T-cell (primary cell): ENCODE measurements at regions not wholly inside any gene's neighbourhood (a gene's known extent, or its start where the extent isn't known, plus 50 kb on each side); places are given as distances from the start of the nearest gene placed in this dataset.

Source experiments
- ATAC-seq, 4 experiments: fragments of 200-7000 bp in 3 of 4; fragments of 150-1000 bp in 1 of 4; cut with Tn5 transposase; replicated peaks in 1 of 4; 1 replicate in 3 of 4; 2 replicates in 1 of 4; pipeline ENCODE4 v1.10.0; 2021; ENCODE audit warnings: moderate library complexity in 3 of 4, mild to moderate bottlenecking in 2 of 4, moderate number of reproducible peaks in 1 of 4
- CTCF ChIA-PET, 2 donors: fragments of 300-600 bp; sonication (Branson Sonifier 250); formaldehyde crosslinking; loops; one replicate each; lab custom pipeline; 2022; ENCODE audit warnings: antibody characterized with exemption in 2 of 2; lab: Charles Lee
- POLR2A ChIA-PET, 2 donors: fragments of 300-600 bp; sonication (Branson Sonifier 250); formaldehyde crosslinking; loops; one replicate each; lab custom pipeline; 2022; ENCODE audit warnings: antibody characterized with exemption in 2 of 2; lab: Charles Lee
- DNase-seq, 35 experiments: peaks; one replicate each; pipeline versions ENCODE4 v3.0.0 to v3.0.0-alpha.2; 2013 to 2023
- H3K27ac ChIP-seq: one replicate; pipeline ENCODE4 v1.5.1; 2013; ENCODE audit warnings: low read length
- H3K27me3 ChIP-seq, 2 experiments: replicated peaks in 1 of 2; 1 replicate in 1 of 2; 2 replicates in 1 of 2; pipeline versions ENCODE4 v1.6.1 to v1.7.0; 2013; ENCODE audit warnings: low read length in 1 of 2, mixed read lengths in 1 of 2; ENCODE audit not compliant: control insufficient read depth in 2 of 2, insufficient read depth in 2 of 2; ENCODE audit errors: extremely low read depth in 1 of 2
- H3K36me3 ChIP-seq, 2 donors: 1 replicate in 1 of 2; 2 replicates in 1 of 2; pipeline versions ENCODE4 v1.6.1 to v1.7.0; 2013; ENCODE audit warnings: low read length in 1 of 2; ENCODE audit not compliant: control insufficient read depth in 2 of 2, insufficient read depth in 1 of 2; ENCODE audit errors: extremely low read depth in 1 of 2
- H3K4me1 ChIP-seq, 2 experiments: 1 replicate in 1 of 2; 2 replicates in 1 of 2; pipeline versions ENCODE4 v1.6.1 to v1.7.0; 2013; ENCODE audit warnings: low read length in 2 of 2, mixed read lengths in 1 of 2; ENCODE audit not compliant: insufficient read depth in 2 of 2, control insufficient read depth in 1 of 2; ENCODE audit errors: extremely low read depth in 1 of 2
- H3K4me3 ChIP-seq, 2 donors: 1 replicate in 1 of 2; 2 replicates in 1 of 2; pipeline versions ENCODE4 v1.5.1 to v1.7.0; 2013; ENCODE audit warnings: mild to moderate bottlenecking in 2 of 2, low read length in 1 of 2, moderate library complexity in 1 of 2; ENCODE audit not compliant: control insufficient read depth in 1 of 2; ENCODE audit errors: extremely low read depth in 1 of 2
- H3K9me3 ChIP-seq: 2 replicates; pipeline ENCODE4 v1.7.0; 2013
- H3K27ac Mint-ChIP-seq, 2 donors: one replicate each; pipeline ENCODE4 v1.8.0; 2020 to 2021; ENCODE audit warnings: mild to moderate bottlenecking in 2 of 2, mixed read lengths in 2 of 2
- H3K27me3 Mint-ChIP-seq, 2 donors: one replicate each; pipeline ENCODE4 v1.8.0; 2021 to 2022; ENCODE audit warnings: mixed read lengths in 2 of 2
- H3K36me3 Mint-ChIP-seq: one replicate; pipeline ENCODE4 v1.8.0; 2021; ENCODE audit warnings: mixed read lengths
- H3K4me1 Mint-ChIP-seq, 3 donors: one replicate each; pipeline ENCODE4 v1.8.0; 2020 to 2022; ENCODE audit warnings: mixed read lengths in 3 of 3, mild to moderate bottlenecking in 1 of 3
- H3K4me3 Mint-ChIP-seq, 3 donors: one replicate each; pipeline ENCODE4 v1.8.0; 2020 to 2022; ENCODE audit warnings: mild to moderate bottlenecking in 3 of 3, mixed read lengths in 3 of 3, moderate library complexity in 3 of 3
- H3K9me3 Mint-ChIP-seq, 3 donors: one replicate each; pipeline ENCODE4 v1.8.0; 2020 to 2022; ENCODE audit warnings: mixed read lengths in 3 of 3
- WGBS: methylation state at CpG from one replicate; pipeline ENCODE4 v1.1.5; 2013; ENCODE audit warnings: missing lambda C conversion rate; ENCODE audit not compliant: insufficient coverage; 5-methylcytosine and 5-hydroxymethylcytosine counted together

- Mint-ChIP-seq H3K4me1 (no peaks in the 10 kb centered on the region), H3K4me3 (no peak overlapping the region), H3K36me3 (peaks cover 8% of the 10 kb centered on the region), H3K27me3 (no peaks in the 10 kb centered on the region), H3K9me3 (peaks cover 9 to 22% (median 19%) of the 10 kb centered on the region in 3 donors), H3K27ac (no peak overlapping the region)
- H3K36me3 ChIP-seq, result no peaks in the 10 kb centered on the region
- ChIA-PET POLR2A (interaction anchor here in 1 of 2 donors (0.6 kb wide), 1 partner anchor 14 kb away, joined by 4 read pairs; no protein-coding TSS in a partner anchor), CTCF (no interaction called here)
- no peaks in the 10 kb centered on the region for H3K9me3 ChIP-seq
- peak overlapping the region in 1 of 2 donors; percentile 6 for H3K4me3 ChIP-seq
- no peak for ATAC-seq
- WGBS, result 60% methylated on average over 1 of the region's 2 CpGs
- H3K4me1 ChIP-seq, result no peaks in the 10 kb centered on the region
- H3K27me3 ChIP-seq, result peaks cover 0 to 11% of the 10 kb centered on the region in 2 experiments
- DNase-seq, result no peak
- no peak overlapping the region for H3K27ac ChIP-seq
Observed at GRCh38 chr11:72507050-72507449, 72.7 kb upstream of the CLPB start.

GRCh38 chr11:72497731-72498130 is 63.4 kb upstream of the CLPB start:
- Mint-ChIP-seq H3K4me3 (no peak overlapping the region), H3K9me3 (peaks cover 6 to 9% (median 7%) of the 10 kb centered on the region in 3 donors), H3K4me1 (peaks cover 6 to 15% (median 11%) of the 10 kb centered on the region in 3 donors), H3K36me3 (peaks cover 3% of the 10 kb centered on the region), H3K27me3 (no peaks in the 10 kb centered on the region), H3K27ac (no peak overlapping the region)
- ChIA-PET CTCF (no interaction called here), POLR2A (interaction anchor here in 1 of 2 donors (0.7 kb wide), 1 partner anchor 19 kb away, joined by 6 read pairs; no protein-coding TSS in a partner anchor)
- Histone ChIP-seq H3K4me3 (no peak overlapping the region), H3K9me3 (no peaks in the 10 kb centered on the region), H3K36me3 (no peaks in the 10 kb centered on the region), H3K4me1 (peaks cover 2 to 6% of the 10 kb centered on the region in 2 experiments), H3K27ac (no peak overlapping the region), H3K27me3 (no peaks in the 10 kb centered on the region)
- ATAC-seq, result no peak
- DNase-seq, result no peak
- WGBS, result no CpG with 5 or more reads among the region's 3 CpGs

- POLR2A ChIA-PET, result no interaction called here
- Histone ChIP-seq H3K27ac (no peak overlapping the region), H3K4me1 (peaks cover 2 to 6% of the 10 kb centered on the region in 2 experiments), H3K9me3 (no peaks in the 10 kb centered on the region), H3K36me3 (no peaks in the 10 kb centered on the region), H3K27me3 (no peaks in the 10 kb centered on the region), H3K4me3 (no peak overlapping the region)
- Mint-ChIP-seq H3K4me3 (no peak overlapping the region), H3K36me3 (no peaks in the 10 kb centered on the region), H3K27ac (no peak overlapping the region), H3K4me1 (peaks cover 6 to 15% (median 11%) of the 10 kb centered on the region in 3 donors), H3K27me3 (no peaks in the 10 kb centered on the region), H3K9me3 (no peaks in the 10 kb centered on the region)
- DNase-seq, result no peak
- ATAC-seq, result no peak
- CTCF ChIA-PET, result interaction anchor here in 1 of 2 donors (0.7 kb wide), 1 partner anchor 809 kb away, joined by 3 read pairs; no protein-coding TSS in a partner anchor
- no CpG with 5 or more reads among the region's 1 CpG for WGBS
Observed at GRCh38 chr11:72494109-72494429, 59.7 kb upstream of the CLPB start.

- POLR2A ChIA-PET, result no interaction called here
- Mint-ChIP-seq H3K9me3 (no peaks in the 10 kb centered on the region), H3K27ac (no peak overlapping the region)
Observed at GRCh38 chr11:72493426-72494108, 59.2 kb upstream of the CLPB start.

GRCh38 chr11:72491001-72491400 is 56.7 kb upstream of the CLPB start:
- no peaks in the 10 kb centered on the region for H3K27me3 ChIP-seq
- H3K9me3 Mint-ChIP-seq, result no peaks in the 10 kb centered on the region
- H3K9me3 ChIP-seq, result no peaks in the 10 kb centered on the region
- H3K36me3 Mint-ChIP-seq, result no peaks in the 10 kb centered on the region
- no peak for DNase-seq
- H3K27ac Mint-ChIP-seq, result no peak overlapping the region
- H3K4me1 Mint-ChIP-seq, result peaks cover 6 to 15% (median 11%) of the 10 kb centered on the region in 3 donors
- H3K4me1 ChIP-seq, result peaks cover 2 to 6% of the 10 kb centered on the region in 2 experiments
- no peak overlapping the region for H3K4me3 Mint-ChIP-seq
- no peak overlapping the region for H3K4me3 ChIP-seq
- H3K27me3 Mint-ChIP-seq, result no peaks in the 10 kb centered on the region
- CTCF ChIA-PET, result no interaction called here
- POLR2A ChIA-PET, result no interaction called here
- no peak overlapping the region for H3K27ac ChIP-seq
- 90% methylated on average over 1 of the region's 2 CpGs for WGBS
- no peaks in the 10 kb centered on the region for H3K36me3 ChIP-seq
- no peak for ATAC-seq

More at GRCh38 chr11:72493426-72494108, 59.2 kb upstream of the CLPB start:
- Histone ChIP-seq H3K36me3 (no peaks in the 10 kb centered on the region), H3K4me3 (no peak overlapping the region), H3K9me3 (no peaks in the 10 kb centered on the region), H3K27ac (no peak overlapping the region), H3K4me1 (peaks cover 2 to 6% of the 10 kb centered on the region in 2 experiments), H3K27me3 (no peaks in the 10 kb centered on the region)
- H3K27me3 Mint-ChIP-seq, result no peaks in the 10 kb centered on the region
- 86% methylated on average over 1 of the region's 2 CpGs for WGBS
- H3K36me3 Mint-ChIP-seq, result no peaks in the 10 kb centered on the region
- H3K4me1 Mint-ChIP-seq, result peaks cover 6 to 15% (median 11%) of the 10 kb centered on the region in 3 donors
- CTCF ChIA-PET, result no interaction called here
- DNase-seq (no peak), ATAC-seq (no peak)
- no peak overlapping the region for H3K4me3 Mint-ChIP-seq
